Esophagus muscularis mucosa (tissue), 4 donors: ENCODE measurements at regions not wholly inside any gene's neighbourhood (a gene's known extent, or its start where the extent isn't known, plus 50 kb on each side); places are given as distances from the start of the nearest gene placed in this dataset.

Experiments
- CTCF ChIP-seq, 3 experiments: fragments of 200-600 bp in 2 of 3; fragments of 450-650 bp in 1 of 3; sonication (generic) in 2 of 3; IDR thresholded peaks; one replicate each; pipeline ENCODE4 v1.5.1; 2017 to 2019; ENCODE audit warnings: antibody characterized with exemption in 3 of 3, mild to moderate bottlenecking in 2 of 3, moderate library complexity in 1 of 3
- EP300 ChIP-seq: sonication (generic); formaldehyde crosslinking; IDR thresholded peaks from one replicate; pipeline ENCODE4 v1.6.1; 2017; ENCODE audit warnings: antibody characterized with exemption
- POLR2A ChIP-seq: fragments of 450-650 bp; IDR thresholded peaks from one replicate; pipeline ENCODE4 v1.6.1; 2017; ENCODE audit warnings: antibody characterized with exemption, moderate library complexity, mild to moderate bottlenecking, low read depth

GRCh38 chr10:2929480-2930258, 137.7 kb upstream of the PFKP start:
- TF ChIP-seq CTCF (IDR thresholded peaks at IDR 0.05) (no peak), EP300 (no peak), POLR2A (no peak)
